ENCODE measurements at regions not wholly inside any gene's neighbourhood (a gene's known extent, or its start where the extent isn't known, plus 50 kb on each side); places are given as distances from the start of the nearest gene placed in this dataset.

GRCh38 chr3:113105093-113105449 is 106.3 kb upstream of the BOC start:
- peak; percentile 40 for DNase-seq (ENCODE audit: low read depth)
- no peak for TF ChIP-seq CTCF (conservative IDR thresholded peaks at IDR 0.05; ENCODE audit: low read length)
- no peak overlapping the region for H3K4me3 ChIP-seq (ENCODE audit: low read length)

GRCh38 chr3:113105966-113106660 is 105.2 kb upstream of the BOC start:
- no peak overlapping the region for H3K4me3 ChIP-seq (ENCODE audit: low read length)
- TF ChIP-seq CTCF (conservative IDR thresholded peaks at IDR 0.05; ENCODE audit: low read length): no peak
- peak; percentile 45 for DNase-seq (ENCODE audit: low read depth)

GRCh38 chr3:113110267-113110666 is 101.1 kb upstream of the BOC start:
- H3K4me3 ChIP-seq (ENCODE audit: low read length): no peak overlapping the region
- no peak for TF ChIP-seq CTCF (conservative IDR thresholded peaks at IDR 0.05; ENCODE audit: low read length)
- no peak for DNase-seq (ENCODE audit: low read depth)

GRCh38 chr3:113111011-113111707 is 100.2 kb upstream of the BOC start:
- TF ChIP-seq CTCF (conservative IDR thresholded peaks at IDR 0.05; ENCODE audit: low read length): no peak
- no peak overlapping the region for H3K4me3 ChIP-seq (ENCODE audit: low read length)
- DNase-seq (ENCODE audit: low read depth): no peak

- no peak for TF ChIP-seq CTCF (conservative IDR thresholded peaks at IDR 0.05; ENCODE audit: low read length)
- DNase-seq (ENCODE audit: low read depth): no peak
- H3K4me3 ChIP-seq (ENCODE audit: low read length): no peak overlapping the region
Measured at GRCh38 chr3:113113361-113113760, 98.0 kb upstream of the BOC start.

- H3K4me3 ChIP-seq (ENCODE audit: low read length): no peak overlapping the region
- DNase-seq (ENCODE audit: low read depth): peak; percentile 67
- no peak for TF ChIP-seq CTCF (conservative IDR thresholded peaks at IDR 0.05; ENCODE audit: low read length)
Measured at GRCh38 chr3:113117511-113118234, 93.7 kb upstream of the BOC start.

Data from AG10803 (cell line).